GM12878 (cell line): ENCODE measurements at regions not wholly inside any gene's neighbourhood (a gene's known extent, or its start where the extent isn't known, plus 50 kb on each side); places are given as distances from the start of the nearest gene placed in this dataset.

Experiments used
- ATAC-seq: fragments of 200-7000 bp; cut with Tn5 transposase; 3 replicates; pipeline ENCODE4 v1.9.1; 2020; ENCODE audit warnings: mild to moderate bottlenecking, moderate library complexity
- BruUV-seq: library from RNA; stranded (reverse); fragments of 400-500 nt; replicated peaks from 2 replicates; lab custom pipeline; 2021; lab: Mats Ljungman, UMichigan
- CTCF ChIA-PET: fragments of 300-600 bp; sonication (Branson Sonifier 250); formaldehyde crosslinking; extraction: SDS; loops from one replicate; lab custom pipeline; 2021; ENCODE audit warnings: inconsistent platforms; lab: Yijun Ruan, JAX
- POLR2A ChIA-PET: fragments of 350-600 bp; formaldehyde crosslinking; extraction: SDS; loops from one replicate; lab custom pipeline; 2021; ENCODE audit warnings: inconsistent platforms; lab: Charles Lee
- RAD21 ChIA-PET: fragments of 300-600 bp; sonication (Branson Sonifier 250); formaldehyde crosslinking; loops from one replicate; lab custom pipeline; 2023; ENCODE audit warnings: antibody characterized with exemption; ENCODE audit not compliant: unreplicated experiment; lab: Charles Lee
- SMC1A ChIA-PET: fragments of 300-600 bp; sonication (Branson Sonifier 250); formaldehyde crosslinking; loops from one replicate; lab custom pipeline; 2023; ENCODE audit not compliant: unreplicated experiment, uncharacterized antibody; lab: Charles Lee
- DNase-seq: peaks from one replicate; pipeline ENCODE4 v3.0.0-alpha.2; 2011; ENCODE audit warnings: low read depth, low spot score
- FAIRE-seq: peaks from 3 replicates; lab custom pipeline; 2011; peaks lifted over from hg19 to GRCh38; lab: Jason Lieb, UNC
- H2AFZ ChIP-seq: 2 replicates; pipeline ENCODE4 v1.6.0; 2011; ENCODE audit warnings: low read depth, low read length, control low read depth; ENCODE audit not compliant: control insufficient read depth
- H3K27ac ChIP-seq: 2 replicates; pipeline ENCODE4 v1.5.1; 2011; ENCODE audit warnings: control low read depth; ENCODE audit not compliant: control insufficient read depth, insufficient read depth
- H3K27me3 ChIP-seq, 2 experiments: replicated peaks in 1 of 2; 2 replicates each; pipeline versions ENCODE4 v1.6.0 to v1.6.1; 2011; ENCODE audit warnings: low read length in 1 of 2; ENCODE audit not compliant: control insufficient read depth in 2 of 2, insufficient read depth in 2 of 2
- H3K36me3 ChIP-seq, 2 experiments: 2 replicates each; pipeline ENCODE4 v1.5.1; 2011; ENCODE audit warnings: low read length in 1 of 2; ENCODE audit not compliant: control insufficient read depth in 2 of 2, insufficient read depth in 2 of 2
- H3K4me1 ChIP-seq: 2 replicates; pipeline ENCODE4 v1.6.1; 2011; ENCODE audit warnings: mild to moderate bottlenecking, low read length, moderate library complexity, mixed read lengths; ENCODE audit not compliant: control insufficient read depth, insufficient read depth
- H3K4me2 ChIP-seq: 2 replicates; pipeline ENCODE4 v1.6.0; 2011; ENCODE audit warnings: control low read depth; ENCODE audit not compliant: control insufficient read depth, insufficient read depth
- H3K4me3 ChIP-seq: fragments of 200-600 bp; sonication (generic); 2 replicates; pipeline ENCODE4 v1.5.1; 2016
- H3K79me2 ChIP-seq: 2 replicates; pipeline ENCODE4 v1.6.0; 2011; ENCODE audit warnings: low read length; ENCODE audit not compliant: control insufficient read depth, insufficient read depth
- H3K9ac ChIP-seq: 2 replicates; pipeline ENCODE4 v1.8.0; 2011; ENCODE audit warnings: low read length, control low read depth, mixed read lengths; ENCODE audit not compliant: control insufficient read depth, insufficient read depth
- H3K9me3 ChIP-seq: replicated peaks from 3 replicates; pipeline ENCODE4 v1.5.1; 2011; ENCODE audit warnings: mild to moderate bottlenecking, low read length; ENCODE audit not compliant: control insufficient read depth, insufficient read depth
- H4K20me1 ChIP-seq: 2 replicates; pipeline ENCODE4 v1.6.0; 2011; ENCODE audit not compliant: control insufficient read depth, insufficient read depth
- CBX5 ChIP-seq: sonication (generic); IDR thresholded peaks from 2 replicates; pipeline ENCODE4 v1.6.1; 2016; ENCODE audit warnings: low read depth, moderate library complexity, mild to moderate bottlenecking, inconsistent platforms
- CTCF ChIP-seq, 3 experiments: IDR thresholded peaks in 2 of 3; conservative IDR thresholded peaks in 1 of 3; 2 replicates each; pipeline ENCODE4 v1.5.1; 2011; ENCODE audit warnings: low read depth in 3 of 3, low read length in 3 of 3, mild to moderate bottlenecking in 3 of 3, control low read depth in 2 of 3, moderate library complexity in 2 of 3, inconsistent platforms in 1 of 3, mixed read lengths in 1 of 3; ENCODE audit not compliant: control insufficient read depth in 2 of 3, insufficient read depth in 1 of 3; ENCODE audit errors: extremely low read depth in 1 of 3
- E2F4 ChIP-seq: IDR thresholded peaks from 2 replicates; pipeline ENCODE4 v1.6.1; 2012; ENCODE audit warnings: low read depth, low read length, improper control_type of control experiment
- EGR1 ChIP-seq, 2 experiments: IDR thresholded peaks; 1 replicate in 1 of 2; 2 replicates in 1 of 2; pipeline ENCODE4 v1.6.1; 2011 to 2012; ENCODE audit warnings: low read depth in 2 of 2, low read length in 2 of 2, borderline replicate concordance in 1 of 2, mild to moderate bottlenecking in 1 of 2, moderate library complexity in 1 of 2
- MEF2A ChIP-seq: IDR thresholded peaks from 2 replicates; pipeline ENCODE4 v1.6.1; 2011; ENCODE audit warnings: low read depth, mild to moderate bottlenecking, low read length, moderate library complexity; ENCODE audit not compliant: insufficient read depth
- NFXL1 ChIP-seq: fragments of 450-650 bp; IDR thresholded peaks from 2 replicates; pipeline ENCODE4 v1.6.1; 2017; ENCODE audit warnings: antibody characterized with exemption, mild to moderate bottlenecking, borderline replicate concordance
- NR2C1 ChIP-seq: fragments of 450-650 bp; IDR thresholded peaks from 2 replicates; pipeline ENCODE4 v1.6.1; 2017; ENCODE audit warnings: antibody characterized with exemption, mild to moderate bottlenecking, moderate library complexity
- PAX5 ChIP-seq: IDR thresholded peaks from 2 replicates; pipeline ENCODE4 v1.6.1; 2011; ENCODE audit warnings: low read depth, low read length, borderline replicate concordance
- PML ChIP-seq: IDR thresholded peaks from 2 replicates; pipeline ENCODE4 v1.6.1; 2012; ENCODE audit warnings: low read length, inconsistent platforms
- REST ChIP-seq: IDR thresholded peaks from 2 replicates; pipeline ENCODE4 v1.6.1; 2012; ENCODE audit warnings: mild to moderate bottlenecking, low read depth, low read length
- ZBTB33 ChIP-seq: fragments of 450-650 bp; IDR thresholded peaks from 2 replicates; pipeline ENCODE4 v1.6.1; 2017; ENCODE audit warnings: mild to moderate bottlenecking
- WGBS: methylation state at CpG from one replicate; pipeline ENCODE4 v1.1.6; 2016; ENCODE audit warnings: low lambda C conversion rate; ENCODE audit not compliant: insufficient replicate concordance, insufficient coverage; ENCODE audit errors: missing lambda C conversion rate; 5-methylcytosine and 5-hydroxymethylcytosine counted together
- in situ Hi-C: fragments of 300-500 bp; cut with MboI; formaldehyde crosslinking; loops from 9 replicates; pipeline ENCODE4 v1.14.3; 2018; ENCODE audit warnings: mixed read lengths
- intact Hi-C: fragments of 100-400 bp; cut with micrococcal nuclease; formaldehyde crosslinking; loops from one replicate; pipeline ENCODE4 v1.14.2; 2022; ENCODE audit not compliant: unreplicated experiment

GRCh38 chr11:70500076-70500847 lies 101.9 kb downstream of the CTTN start (continued):
- no peak for TF ChIP-seq ZBTB33
- TF ChIP-seq REST: no peak
- no peak for TF ChIP-seq NR2C1
- TF ChIP-seq, all 136 proteins: peak for 0

GRCh38 chr11:70501051-70501901 lies 102.9 kb downstream of the CTTN start:
- intact Hi-C loops (no loop called here), in situ Hi-C loops (no loop called here)
- ATAC-seq (no peak; the same call in 2 of the 3 replicates), DNase-seq (no peak), FAIRE-seq (no peak)
- Histone ChIP-seq H3K4me3 (no peak overlapping the region), H3K4me2 (no peak overlapping the region), H3K79me2 (no peaks in the 10 kb centered on the region), H3K9ac (no peak overlapping the region), H2AFZ (no peak overlapping the region), H3K9me3 (no peaks in the 10 kb centered on the region), H3K27me3 (no peaks in the 10 kb centered on the region; a peak in 2 of 4 replicates), H3K27ac (no peak overlapping the region), H3K36me3 (no peaks in the 10 kb centered on the region), H4K20me1 (no peaks in the 10 kb centered on the region), H3K4me1 (no peaks in the 10 kb centered on the region)
- ChIA-PET POLR2A (no interaction called here), RAD21 (no interaction called here), CTCF (no interaction called here), SMC1A (no interaction called here)
- BruUV-seq: no TSS peak
- WGBS: 37% methylated on average over 26 of the region's 26 CpGs
- TF ChIP-seq NFXL1 (no peak), PAX5 (no peak), EGR1 (IDR thresholded peaks at IDR 0.05; ENCODE audit: borderline replicate concordance in 1 of 2, low read depth in 2 of 2, low read length in 2 of 2) (no peak), CTCF (IDR thresholded peaks at IDR 0.05 in 2 of 3, conservative IDR thresholded peaks at IDR 0.05 in 1 of 3; ENCODE audit: control insufficient read depth in 2 of 3, extremely low read depth in 1 of 3, insufficient read depth in 1 of 3, low read depth in 3 of 3, low read length in 3 of 3) (no peak), E2F4 (no peak), PML (no peak), CBX5 (no peak), MEF2A (no peak)
